Uterus (tissue), 2 donors: ENCODE measurements at regions not wholly inside any gene's neighbourhood (a gene's known extent, or its start where the extent isn't known, plus 50 kb on each side); places are given as distances from the start of the nearest gene placed in this dataset.

ENCODE experiments used
- CTCF ChIP-seq, 4 experiments: fragments of 200-600 bp in 2 of 4; fragments of 450-650 bp in 2 of 4; sonication (generic) in 2 of 4; IDR thresholded peaks; one replicate each; pipeline ENCODE4 v1.5.1; 2016 to 2019; ENCODE audit warnings: antibody characterized with exemption in 4 of 4, mild to moderate bottlenecking in 2 of 4, moderate library complexity in 1 of 4
- POLR2A ChIP-seq, 2 donors: fragments of 450-650 bp; IDR thresholded peaks; one replicate each; pipeline ENCODE4 v1.6.1; 2016; ENCODE audit warnings: antibody characterized with exemption in 2 of 2, mild to moderate bottlenecking in 1 of 2, moderate library complexity in 1 of 2

- TF ChIP-seq CTCF (IDR thresholded peaks at IDR 0.05) (no peak), POLR2A (IDR thresholded peaks at IDR 0.05) (no peak)
Observed at GRCh38 chr7:13312307-13312706, 624.9 kb downstream of the ARL4A start.
